ENCODE measurements at regions not wholly inside any gene's neighbourhood (a gene's known extent, or its start where the extent isn't known, plus 50 kb on each side); places are given as distances from the start of the nearest gene placed in this dataset.

- TF ChIP-seq RCOR1 (IDR thresholded peaks at IDR 0.05; ENCODE audit: low read depth, low read length), result no peak
- no peak for TF ChIP-seq EHF (CRISPR knock-in tag; IDR thresholded peaks at IDR 0.05)
- no peak for TF ChIP-seq RARB (CRISPR knock-in tag; IDR thresholded peaks at IDR 0.05)
- no peak for TF ChIP-seq CTCF (IDR thresholded peaks at IDR 0.05)
- TF ChIP-seq JUNB (IDR thresholded peaks at IDR 0.05), result no peak
- TF ChIP-seq SMC3 (IDR thresholded peaks at IDR 0.05), result no peak
- no peak for TF ChIP-seq ELK1 (IDR thresholded peaks at IDR 0.05; ENCODE audit: low read depth, low read length)
- no peak for TF ChIP-seq BCL3 (IDR thresholded peaks at IDR 0.05)
- no peak for TF ChIP-seq HMGXB4 (CRISPR knock-in tag; IDR thresholded peaks at IDR 0.05; ENCODE audit: borderline replicate concordance)
- no peak for TF ChIP-seq RAD21 (conservative IDR thresholded peaks at IDR 0.05 in 1 of 2, IDR thresholded peaks at IDR 0.05 in 1 of 2)
- no peak for TF ChIP-seq ZFP36 (IDR thresholded peaks at IDR 0.05; ENCODE audit: borderline replicate concordance, partially characterized antibody)
- no peak for TF ChIP-seq CEBPB (IDR thresholded peaks at IDR 0.05)
These were observed 116.6 kb upstream of the CACUL1 start for GRCh38 chr10:118871244-118871865.
